Activated CD8-positive, alpha-beta T cell treated with anti-CD3 and anti-CD28 coated beads for 36 hours (primary cell): ENCODE measurements at regions not wholly inside any gene's neighbourhood (a gene's known extent, or its start where the extent isn't known, plus 50 kb on each side); places are given as distances from the start of the nearest gene placed in this dataset.

Experiments used
- ATAC-seq: fragments of 200-7000 bp; cut with Tn5 transposase; one replicate; pipeline ENCODE4 v1.10.0; 2021; ENCODE audit warnings: mild to moderate bottlenecking, moderate library complexity
- CTCF ChIA-PET: fragments of 350-600 bp; sonication (Branson Sonifier 250); formaldehyde crosslinking; loops from one replicate; lab custom pipeline; 2021; ENCODE audit warnings: antibody characterized with exemption; lab: Charles Lee
- POLR2A ChIA-PET: fragments of 350-600 bp; sonication (Branson Sonifier 250); formaldehyde crosslinking; loops from one replicate; lab custom pipeline; 2021; ENCODE audit warnings: antibody characterized with exemption; lab: Charles Lee
- DNase-seq: peaks from one replicate; pipeline ENCODE4 v3.0.0-alpha.2; 2020
- H3K27ac Mint-ChIP-seq: one replicate; pipeline ENCODE4 v1.8.0; 2021; ENCODE audit warnings: mild to moderate bottlenecking, mixed read lengths
- H3K27me3 Mint-ChIP-seq: one replicate; pipeline ENCODE4 v1.8.0; 2021; ENCODE audit warnings: mixed read lengths
- H3K36me3 Mint-ChIP-seq: one replicate; pipeline ENCODE4 v1.8.0; 2021; ENCODE audit warnings: low read depth, mixed read lengths
- H3K4me1 Mint-ChIP-seq: one replicate; pipeline ENCODE4 v1.8.0; 2021; ENCODE audit warnings: low read depth, mixed read lengths
- H3K4me3 Mint-ChIP-seq: one replicate; pipeline ENCODE4 v1.8.0; 2021; ENCODE audit warnings: mild to moderate bottlenecking, moderate library complexity, mixed read lengths
- H3K9me3 Mint-ChIP-seq: one replicate; pipeline ENCODE4 v1.8.0; 2021; ENCODE audit warnings: mixed read lengths
- intact Hi-C: fragments of 100-400 bp; cut with micrococcal nuclease; formaldehyde crosslinking; loops from one replicate; pipeline ENCODE4 v1.10.0; 2022
- TF ChIP-seq, protein P1 (sequence below): fragments of 200-600 bp; IDR thresholded peaks from one replicate; pipeline ENCODE4 v1.8.0; 2022; ENCODE audit warnings: antibody characterized with exemption, mild to moderate bottlenecking

GRCh38 chr4:62640296-62640695 is 1440.2 kb downstream of the ADGRL3 start:
- ChIA-PET POLR2A (no interaction called here), CTCF (no interaction called here)
- TF ChIP-seq, protein P1, sequence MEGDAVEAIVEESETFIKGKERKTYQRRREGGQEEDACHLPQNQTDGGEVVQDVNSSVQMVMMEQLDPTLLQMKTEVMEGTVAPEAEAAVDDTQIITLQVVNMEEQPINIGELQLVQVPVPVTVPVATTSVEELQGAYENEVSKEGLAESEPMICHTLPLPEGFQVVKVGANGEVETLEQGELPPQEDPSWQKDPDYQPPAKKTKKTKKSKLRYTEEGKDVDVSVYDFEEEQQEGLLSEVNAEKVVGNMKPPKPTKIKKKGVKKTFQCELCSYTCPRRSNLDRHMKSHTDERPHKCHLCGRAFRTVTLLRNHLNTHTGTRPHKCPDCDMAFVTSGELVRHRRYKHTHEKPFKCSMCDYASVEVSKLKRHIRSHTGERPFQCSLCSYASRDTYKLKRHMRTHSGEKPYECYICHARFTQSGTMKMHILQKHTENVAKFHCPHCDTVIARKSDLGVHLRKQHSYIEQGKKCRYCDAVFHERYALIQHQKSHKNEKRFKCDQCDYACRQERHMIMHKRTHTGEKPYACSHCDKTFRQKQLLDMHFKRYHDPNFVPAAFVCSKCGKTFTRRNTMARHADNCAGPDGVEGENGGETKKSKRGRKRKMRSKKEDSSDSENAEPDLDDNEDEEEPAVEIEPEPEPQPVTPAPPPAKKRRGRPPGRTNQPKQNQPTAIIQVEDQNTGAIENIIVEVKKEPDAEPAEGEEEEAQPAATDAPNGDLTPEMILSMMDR = no peak
- ATAC-seq (no peak), DNase-seq (no peak)
- Mint-ChIP-seq H3K9me3 (peaks cover 5% of the 10 kb centered on the region), H3K4me1 (no peaks in the 10 kb centered on the region), H3K4me3 (no peak overlapping the region), H3K27me3 (no peaks in the 10 kb centered on the region), H3K27ac (no peak overlapping the region), H3K36me3 (no peaks in the 10 kb centered on the region)
- intact Hi-C loops = no loop called here

GRCh38 chr4:62627671-62628070 is 1427.5 kb downstream of the ADGRL3 start:
- Mint-ChIP-seq H3K27me3 (no peaks in the 10 kb centered on the region), H3K9me3 (peaks cover 13% of the 10 kb centered on the region), H3K4me3 (no peak overlapping the region), H3K36me3 (no peaks in the 10 kb centered on the region), H3K4me1 (no peaks in the 10 kb centered on the region), H3K27ac (no peak overlapping the region)
- DNase-seq (no peak), ATAC-seq (no peak)
- intact Hi-C loops = no loop called here
- POLR2A ChIA-PET = no interaction called here
- TF ChIP-seq, protein P1 = no peak
- CTCF ChIA-PET = no interaction called here

- TF ChIP-seq, protein P1 = no peak
- no peaks in the 10 kb centered on the region for H3K27me3 Mint-ChIP-seq
- intact Hi-C loops = no loop called here
- ChIA-PET CTCF (no interaction called here), POLR2A (no interaction called here)
- H3K4me1 Mint-ChIP-seq = no peaks in the 10 kb centered on the region
- H3K4me3 Mint-ChIP-seq = no peak overlapping the region
- H3K27ac Mint-ChIP-seq = no peak overlapping the region
- H3K36me3 Mint-ChIP-seq = no peaks in the 10 kb centered on the region
- DNase-seq (no peak), ATAC-seq (no peak)
- H3K9me3 Mint-ChIP-seq = peaks cover 12% of the 10 kb centered on the region
Measured at GRCh38 chr4:62627141-62627540, 1427.0 kb downstream of the ADGRL3 start.

DNA sequence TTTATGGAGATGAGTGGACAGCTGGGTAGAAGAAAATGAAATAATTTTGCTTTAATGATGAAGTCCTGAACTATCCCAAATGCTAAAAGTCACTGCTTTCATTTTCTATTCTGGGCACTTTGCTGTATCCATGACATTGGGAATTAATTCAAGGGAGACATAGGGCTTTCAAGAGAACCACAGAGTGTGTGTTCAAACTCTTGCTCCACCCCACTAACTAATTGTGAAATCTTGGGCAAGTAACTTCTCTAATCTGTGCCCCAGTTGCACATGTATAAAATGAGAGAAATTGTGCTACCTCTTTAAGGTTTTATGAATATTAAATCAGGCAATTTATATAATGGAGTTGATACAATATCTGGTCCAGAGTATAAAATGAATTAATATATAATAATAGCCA is 1422.0 kb downstream of the ADGRL3 start:
- ChIA-PET POLR2A (no interaction called here), CTCF (no interaction called here)
- ATAC-seq (no peak), DNase-seq (no peak)
- Mint-ChIP-seq H3K27me3 (no peaks in the 10 kb centered on the region), H3K36me3 (no peaks in the 10 kb centered on the region), H3K4me3 (no peak overlapping the region), H3K4me1 (no peaks in the 10 kb centered on the region), H3K27ac (no peak overlapping the region), H3K9me3 (peaks cover 8% of the 10 kb centered on the region)
- TF ChIP-seq, protein P1 = no peak
- intact Hi-C loops = no loop called here

DNA sequence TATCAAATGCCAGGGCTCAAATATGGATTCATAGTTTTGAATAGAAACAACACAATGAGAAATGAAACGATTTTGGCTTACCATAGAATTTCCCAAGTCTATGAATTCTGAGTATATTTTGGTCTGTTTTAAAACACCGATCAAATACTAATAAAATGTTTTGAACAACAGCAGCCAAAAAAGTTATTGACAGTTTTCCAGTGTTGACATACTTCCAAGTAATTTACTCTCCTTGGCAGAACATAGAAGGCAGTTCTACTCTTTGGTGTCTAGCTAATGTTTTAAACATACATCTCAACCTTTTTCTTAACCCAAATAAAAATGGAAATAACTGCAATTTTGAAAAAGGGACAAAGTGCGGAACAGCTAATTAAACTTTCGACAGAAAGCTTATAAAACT is 1419.8 kb downstream of the ADGRL3 start:
- TF ChIP-seq, protein P1 = no peak
- Mint-ChIP-seq H3K9me3 (peaks cover 6% of the 10 kb centered on the region), H3K4me3 (no peak overlapping the region), H3K27ac (no peak overlapping the region), H3K27me3 (no peaks in the 10 kb centered on the region), H3K36me3 (no peaks in the 10 kb centered on the region), H3K4me1 (no peaks in the 10 kb centered on the region)
- intact Hi-C loops = no loop called here
- CTCF ChIA-PET = no interaction called here
- POLR2A ChIA-PET = no interaction called here
- ATAC-seq (no peak), DNase-seq (no peak)
